ENCODE measurements at regions not wholly inside any gene's neighbourhood (a gene's known extent, or its start where the extent isn't known, plus 50 kb on each side); places are given as distances from the start of the nearest gene placed in this dataset.

DNA sequence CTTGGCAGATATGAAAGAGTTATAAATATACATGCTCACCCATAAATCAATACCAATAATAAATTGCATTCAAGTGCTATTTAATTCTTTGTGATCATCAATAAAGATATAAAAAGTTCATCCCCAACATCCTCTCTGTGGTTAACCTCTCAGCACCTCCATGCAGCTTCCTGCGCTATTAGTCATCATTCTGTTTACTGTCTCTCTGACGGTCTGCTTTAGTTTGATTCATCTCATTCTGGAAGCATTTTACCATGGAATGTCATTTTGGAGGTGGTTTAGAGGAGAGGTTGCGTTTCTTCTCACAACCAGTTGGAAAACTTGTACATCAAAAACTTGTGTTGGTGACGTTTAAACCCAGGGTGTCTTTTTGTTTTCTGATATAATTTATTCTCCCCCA, 486.6 kb downstream of the BRINP1 start:
- TF ChIP-seq, protein P1, sequence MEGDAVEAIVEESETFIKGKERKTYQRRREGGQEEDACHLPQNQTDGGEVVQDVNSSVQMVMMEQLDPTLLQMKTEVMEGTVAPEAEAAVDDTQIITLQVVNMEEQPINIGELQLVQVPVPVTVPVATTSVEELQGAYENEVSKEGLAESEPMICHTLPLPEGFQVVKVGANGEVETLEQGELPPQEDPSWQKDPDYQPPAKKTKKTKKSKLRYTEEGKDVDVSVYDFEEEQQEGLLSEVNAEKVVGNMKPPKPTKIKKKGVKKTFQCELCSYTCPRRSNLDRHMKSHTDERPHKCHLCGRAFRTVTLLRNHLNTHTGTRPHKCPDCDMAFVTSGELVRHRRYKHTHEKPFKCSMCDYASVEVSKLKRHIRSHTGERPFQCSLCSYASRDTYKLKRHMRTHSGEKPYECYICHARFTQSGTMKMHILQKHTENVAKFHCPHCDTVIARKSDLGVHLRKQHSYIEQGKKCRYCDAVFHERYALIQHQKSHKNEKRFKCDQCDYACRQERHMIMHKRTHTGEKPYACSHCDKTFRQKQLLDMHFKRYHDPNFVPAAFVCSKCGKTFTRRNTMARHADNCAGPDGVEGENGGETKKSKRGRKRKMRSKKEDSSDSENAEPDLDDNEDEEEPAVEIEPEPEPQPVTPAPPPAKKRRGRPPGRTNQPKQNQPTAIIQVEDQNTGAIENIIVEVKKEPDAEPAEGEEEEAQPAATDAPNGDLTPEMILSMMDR (conservative IDR thresholded peaks at IDR 0.05 in 1 of 2, IDR thresholded peaks at IDR 0.05 in 1 of 2; ENCODE audit: extremely low read depth in 1 of 2, insufficient read depth in 1 of 2, low read depth in 1 of 2, low read length in 2 of 2), result no peak
- no peak for TF ChIP-seq EZH2 (IDR thresholded peaks at IDR 0.05; ENCODE audit: borderline replicate concordance, low read length)
